Tibial nerve (tissue), 3 donors: ENCODE measurements at regions not wholly inside any gene's neighbourhood (a gene's known extent, or its start where the extent isn't known, plus 50 kb on each side); places are given as distances from the start of the nearest gene placed in this dataset.

Experiments used
- POLR2A ChIP-seq, 2 donors: fragments of 450-650 bp; IDR thresholded peaks; one replicate each; pipeline ENCODE4 v1.6.1; 2017; ENCODE audit warnings: antibody characterized with exemption in 2 of 2, mild to moderate bottlenecking in 2 of 2, moderate library complexity in 2 of 2
- TF ChIP-seq, protein P1 (sequence below), 5 experiments: fragments of 200-600 bp in 3 of 5; fragments of 450-650 bp in 2 of 5; sonication (generic) in 3 of 5; IDR thresholded peaks; one replicate each; pipeline ENCODE4 v1.5.1; 2016 to 2019; ENCODE audit warnings: antibody characterized with exemption in 5 of 5, mild to moderate bottlenecking in 3 of 5, moderate library complexity in 2 of 5

DNA sequence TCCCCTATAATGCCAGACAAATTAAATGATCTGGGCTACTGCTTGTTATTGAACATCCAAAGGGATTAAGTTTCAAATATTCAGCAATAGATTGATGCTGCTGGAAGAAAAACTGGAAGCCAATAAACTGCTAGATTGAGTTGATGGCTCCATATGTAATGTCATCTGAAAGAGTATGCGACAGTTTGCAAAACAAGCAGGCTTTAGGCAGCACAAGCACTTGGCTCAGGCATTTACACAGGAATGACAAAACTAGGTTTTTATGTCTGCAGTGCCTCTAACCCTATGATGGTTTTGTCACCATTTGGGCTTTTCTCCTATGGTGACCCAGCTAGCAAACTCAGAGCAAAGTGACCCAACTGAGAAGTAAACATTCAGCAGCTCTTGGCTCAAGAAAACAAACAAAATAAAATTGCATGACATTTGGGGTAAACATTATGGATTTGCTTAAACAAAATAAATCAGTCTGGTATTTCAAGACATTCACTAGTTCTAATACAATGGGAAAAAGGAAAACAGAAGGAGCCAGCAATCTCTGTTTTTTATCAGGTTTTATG is 978.5 kb downstream of the DTWD2 start:
- TF ChIP-seq, protein P1, sequence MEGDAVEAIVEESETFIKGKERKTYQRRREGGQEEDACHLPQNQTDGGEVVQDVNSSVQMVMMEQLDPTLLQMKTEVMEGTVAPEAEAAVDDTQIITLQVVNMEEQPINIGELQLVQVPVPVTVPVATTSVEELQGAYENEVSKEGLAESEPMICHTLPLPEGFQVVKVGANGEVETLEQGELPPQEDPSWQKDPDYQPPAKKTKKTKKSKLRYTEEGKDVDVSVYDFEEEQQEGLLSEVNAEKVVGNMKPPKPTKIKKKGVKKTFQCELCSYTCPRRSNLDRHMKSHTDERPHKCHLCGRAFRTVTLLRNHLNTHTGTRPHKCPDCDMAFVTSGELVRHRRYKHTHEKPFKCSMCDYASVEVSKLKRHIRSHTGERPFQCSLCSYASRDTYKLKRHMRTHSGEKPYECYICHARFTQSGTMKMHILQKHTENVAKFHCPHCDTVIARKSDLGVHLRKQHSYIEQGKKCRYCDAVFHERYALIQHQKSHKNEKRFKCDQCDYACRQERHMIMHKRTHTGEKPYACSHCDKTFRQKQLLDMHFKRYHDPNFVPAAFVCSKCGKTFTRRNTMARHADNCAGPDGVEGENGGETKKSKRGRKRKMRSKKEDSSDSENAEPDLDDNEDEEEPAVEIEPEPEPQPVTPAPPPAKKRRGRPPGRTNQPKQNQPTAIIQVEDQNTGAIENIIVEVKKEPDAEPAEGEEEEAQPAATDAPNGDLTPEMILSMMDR (IDR thresholded peaks at IDR 0.05), result no peak
- TF ChIP-seq POLR2A (IDR thresholded peaks at IDR 0.05), result no peak
